Upper lobe of left lung (tissue), 6 donors: ENCODE measurements at regions not wholly inside any gene's neighbourhood (a gene's known extent, or its start where the extent isn't known, plus 50 kb on each side); places are given as distances from the start of the nearest gene placed in this dataset.
"Not testable (repeated sequence)": the region's sequence is repeated elsewhere in the genome, so short reads cannot be mapped to it uniquely, and the experiment has no call there.

Experiments
- ATAC-seq, 2 donors: fragments of 200-7000 bp; cut with Tn5 transposase; one replicate each; pipeline ENCODE4 v1.9.1; 2022; ENCODE audit warnings: mild to moderate bottlenecking in 2 of 2, moderate library complexity in 2 of 2; ENCODE audit not compliant: low FRiP score in 2 of 2
- DNase-seq, 2 donors: peaks; one replicate each; pipeline ENCODE4 v3.0.0-alpha.2; 2019 to 2020
- H3K27ac ChIP-seq, 4 donors: fragments of 200-600 bp; sonication (generic); one replicate each; pipeline ENCODE4 v1.5.1; 2016 to 2019
- H3K27me3 ChIP-seq, 4 donors: fragments of 200-600 bp; sonication (generic); one replicate each; pipeline ENCODE4 v1.5.1; 2017 to 2019
- H3K36me3 ChIP-seq, 4 donors: fragments of 200-600 bp; sonication (generic); one replicate each; pipeline ENCODE4 v1.5.1; 2016 to 2019
- H3K4me1 ChIP-seq, 4 donors: fragments of 200-600 bp; sonication (generic); one replicate each; pipeline ENCODE4 v1.5.1; 2018 to 2019
- H3K4me3 ChIP-seq, 4 donors: fragments of 200-600 bp; sonication (generic); one replicate each; pipeline ENCODE4 v1.5.1; 2017 to 2019; ENCODE audit warnings: mild to moderate bottlenecking in 2 of 4, moderate library complexity in 1 of 4
- H3K9me3 ChIP-seq, 4 donors: fragments of 200-600 bp; sonication (generic); one replicate each; pipeline ENCODE4 v1.5.1; 2018 to 2019
- EP300 ChIP-seq, 4 donors: sonication (generic); formaldehyde crosslinking; IDR thresholded peaks; one replicate each; pipeline ENCODE4 v1.5.1; 2017; ENCODE audit warnings: antibody characterized with exemption in 4 of 4, control low read depth in 2 of 4
- POLR2A ChIP-seq, 4 donors: fragments of 450-650 bp; IDR thresholded peaks; one replicate each; pipeline ENCODE4 v1.5.1; 2016 to 2017; ENCODE audit warnings: antibody characterized with exemption in 4 of 4, mild to moderate bottlenecking in 2 of 4
- POLR2AphosphoS5 ChIP-seq, 2 donors: sonication (generic); formaldehyde crosslinking; IDR thresholded peaks; one replicate each; pipeline ENCODE4 v1.5.1; 2017; ENCODE audit warnings: antibody characterized with exemption in 2 of 2
- WGBS, 2 donors: methylation state at CpG; one replicate each; pipeline ENCODE4 v1.1.5; 2017 to 2018; 5-methylcytosine and 5-hydroxymethylcytosine counted together
- TF ChIP-seq, protein P1 (sequence below), 6 experiments: fragments of 450-650 bp in 4 of 6; fragments of 200-600 bp in 2 of 6; sonication (generic) in 2 of 6; IDR thresholded peaks; one replicate each; pipeline ENCODE4 v1.5.1; 2016 to 2019; ENCODE audit warnings: antibody characterized with exemption in 6 of 6
- donor health status: DM: no; HTN: no; CAD: no; lungs with moderate emphysema.
- donor health status: DM: no; HTN: yes; CAD: no; lungs with severe emphysema.

DNA sequence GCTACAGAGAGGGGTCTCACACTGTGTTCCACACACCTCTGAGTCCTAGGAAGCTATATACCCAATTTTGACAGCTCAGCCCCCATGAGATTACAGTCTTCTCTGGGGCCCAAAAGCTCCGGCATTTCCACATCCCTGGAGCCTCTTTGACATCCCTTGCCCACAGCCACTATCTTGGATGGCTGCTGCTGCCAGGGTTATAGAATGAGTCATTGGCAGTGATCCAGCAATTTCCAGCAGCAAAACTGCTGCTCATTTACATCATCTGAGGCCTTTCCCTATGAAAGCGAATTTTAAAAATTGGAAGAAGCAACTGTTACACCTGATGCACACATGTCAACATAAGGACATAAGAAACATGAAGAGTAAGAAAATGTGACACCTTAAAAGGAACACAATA, 590.7 kb downstream of the MEI4 start:
- DNase-seq (no peak), ATAC-seq (no peak)
- Histone ChIP-seq H3K36me3 (no peaks in the 10 kb centered on the region), H3K4me3 (no peak overlapping the region), H3K9me3 (peaks cover 0 to 9% (median 2%) of the 10 kb centered on the region in 4 donors), H3K27me3 (no peaks in the 10 kb centered on the region), H3K27ac (no peak overlapping the region), H3K4me1 (no peaks in the 10 kb centered on the region)
- TF ChIP-seq POLR2AphosphoS5 (IDR thresholded peaks at IDR 0.05) (no peak), POLR2A (IDR thresholded peaks at IDR 0.05) (no peak), EP300 (IDR thresholded peaks at IDR 0.05) (no peak)
- TF ChIP-seq, protein P1, sequence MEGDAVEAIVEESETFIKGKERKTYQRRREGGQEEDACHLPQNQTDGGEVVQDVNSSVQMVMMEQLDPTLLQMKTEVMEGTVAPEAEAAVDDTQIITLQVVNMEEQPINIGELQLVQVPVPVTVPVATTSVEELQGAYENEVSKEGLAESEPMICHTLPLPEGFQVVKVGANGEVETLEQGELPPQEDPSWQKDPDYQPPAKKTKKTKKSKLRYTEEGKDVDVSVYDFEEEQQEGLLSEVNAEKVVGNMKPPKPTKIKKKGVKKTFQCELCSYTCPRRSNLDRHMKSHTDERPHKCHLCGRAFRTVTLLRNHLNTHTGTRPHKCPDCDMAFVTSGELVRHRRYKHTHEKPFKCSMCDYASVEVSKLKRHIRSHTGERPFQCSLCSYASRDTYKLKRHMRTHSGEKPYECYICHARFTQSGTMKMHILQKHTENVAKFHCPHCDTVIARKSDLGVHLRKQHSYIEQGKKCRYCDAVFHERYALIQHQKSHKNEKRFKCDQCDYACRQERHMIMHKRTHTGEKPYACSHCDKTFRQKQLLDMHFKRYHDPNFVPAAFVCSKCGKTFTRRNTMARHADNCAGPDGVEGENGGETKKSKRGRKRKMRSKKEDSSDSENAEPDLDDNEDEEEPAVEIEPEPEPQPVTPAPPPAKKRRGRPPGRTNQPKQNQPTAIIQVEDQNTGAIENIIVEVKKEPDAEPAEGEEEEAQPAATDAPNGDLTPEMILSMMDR (IDR thresholded peaks at IDR 0.05): no peak
- 92 to 100% methylated on average over 2 of the region's 2 CpGs for WGBS, 2 donors

DNA sequence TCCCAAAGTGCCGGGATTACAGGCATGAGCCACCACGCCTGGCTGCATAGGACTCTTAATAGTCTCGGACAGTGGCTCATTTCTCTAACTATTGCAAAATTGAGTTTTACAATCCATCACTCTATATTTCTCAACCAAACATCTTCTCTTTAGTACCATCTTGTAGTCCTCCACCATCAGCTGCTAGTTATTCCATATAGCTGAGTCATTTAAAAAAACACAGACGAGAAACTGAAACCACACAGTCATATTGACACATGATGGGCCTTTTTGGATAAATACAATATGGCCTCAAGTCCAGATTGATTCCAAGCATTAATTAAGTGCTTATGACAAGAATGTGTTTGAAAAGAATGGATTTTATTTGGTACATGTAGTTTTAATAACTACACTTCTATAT, 599.1 kb downstream of the MEI4 start:
- no peaks in the 10 kb centered on the region for H3K4me1 ChIP-seq
- DNase-seq: no peak
- no peak overlapping the region for H3K27ac ChIP-seq
- no peaks in the 10 kb centered on the region for H3K9me3 ChIP-seq
- no peaks in the 10 kb centered on the region for H3K36me3 ChIP-seq
- no peak overlapping the region for H3K4me3 ChIP-seq
- H3K27me3 ChIP-seq: no peaks in the 10 kb centered on the region
- 89% methylated on average over 4 of the region's 4 CpGs for WGBS, 2 donors
- ATAC-seq: no peak
- no peak for TF ChIP-seq EP300 (IDR thresholded peaks at IDR 0.05)
- TF ChIP-seq POLR2AphosphoS5 (IDR thresholded peaks at IDR 0.05): no peak
- TF ChIP-seq, protein P1 (IDR thresholded peaks at IDR 0.05): no peak
- TF ChIP-seq POLR2A (IDR thresholded peaks at IDR 0.05): no peak

DNA sequence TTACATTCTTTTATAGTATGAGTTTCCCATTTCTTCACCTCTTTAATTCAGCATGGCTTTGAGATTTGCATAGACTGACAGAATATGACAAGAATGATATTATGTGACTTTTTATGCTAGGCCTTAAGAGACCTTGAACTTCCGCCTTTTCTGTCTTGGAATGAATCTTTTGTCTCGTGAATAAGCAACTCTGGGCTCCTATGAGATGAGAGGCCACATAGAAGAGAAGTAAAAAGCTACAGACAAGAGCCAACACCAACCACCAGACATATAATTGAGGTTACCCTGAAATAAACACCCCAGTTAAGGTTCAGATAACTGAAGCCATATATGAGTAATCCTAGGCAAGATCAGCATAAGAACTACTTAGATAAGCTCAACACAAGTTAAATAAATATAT, 600.8 kb downstream of the MEI4 start:
- no peak for DNase-seq
- Histone ChIP-seq H3K4me1 (no peaks in the 10 kb centered on the region), H3K9me3 (no peaks in the 10 kb centered on the region), H3K27me3 (no peaks in the 10 kb centered on the region), H3K27ac (no peak overlapping the region), H3K4me3 (no peak overlapping the region), H3K36me3 (no peaks in the 10 kb centered on the region)
- TF ChIP-seq POLR2A (IDR thresholded peaks at IDR 0.05): no peak
- TF ChIP-seq, protein P1 (IDR thresholded peaks at IDR 0.05): no peak
- TF ChIP-seq POLR2AphosphoS5 (IDR thresholded peaks at IDR 0.05): no peak
- TF ChIP-seq EP300 (IDR thresholded peaks at IDR 0.05): no peak
- ATAC-seq: no peak
- WGBS, 2 donors: 60 to 66% methylated on average over 2 of the region's 2 CpGs

DNA sequence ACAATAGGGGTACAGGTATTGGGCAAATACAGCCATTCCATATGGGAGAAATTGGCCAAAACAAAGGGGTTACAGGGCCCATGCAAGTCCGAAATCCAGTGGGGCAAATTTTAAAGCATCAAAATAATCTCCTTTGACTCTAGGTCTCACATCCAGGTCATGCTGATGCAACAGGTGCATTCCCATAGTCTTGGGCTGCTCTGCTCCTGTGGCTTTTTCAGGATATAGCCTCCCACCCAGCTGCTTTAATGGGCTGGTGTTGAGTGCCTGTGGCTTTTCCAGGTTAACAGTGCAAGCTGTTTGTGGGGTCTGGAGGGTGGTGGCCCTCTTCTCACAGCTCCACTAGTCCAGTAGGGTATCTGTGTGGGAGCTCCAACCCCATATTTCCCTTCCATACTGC, 607.1 kb downstream of the MEI4 start:
- no peaks in the 10 kb centered on the region for H3K36me3 ChIP-seq
- H3K9me3 ChIP-seq: peaks cover 0 to 5% (median 0%) of the 10 kb centered on the region in 4 donors
- no peak overlapping the region for H3K4me3 ChIP-seq
- ATAC-seq: no peak
- no peaks in the 10 kb centered on the region for H3K27me3 ChIP-seq
- WGBS, 2 donors: 80 to 89% methylated on average over 1 of the region's 1 CpG
- no peaks in the 10 kb centered on the region for H3K4me1 ChIP-seq
- TF ChIP-seq POLR2A (IDR thresholded peaks at IDR 0.05): no peak
- no peak for TF ChIP-seq EP300 (IDR thresholded peaks at IDR 0.05)
- no peak for TF ChIP-seq POLR2AphosphoS5 (IDR thresholded peaks at IDR 0.05)
- TF ChIP-seq, protein P1 (IDR thresholded peaks at IDR 0.05): no peak
- H3K27ac ChIP-seq: no peak overlapping the region
- DNase-seq: no peak

DNA sequence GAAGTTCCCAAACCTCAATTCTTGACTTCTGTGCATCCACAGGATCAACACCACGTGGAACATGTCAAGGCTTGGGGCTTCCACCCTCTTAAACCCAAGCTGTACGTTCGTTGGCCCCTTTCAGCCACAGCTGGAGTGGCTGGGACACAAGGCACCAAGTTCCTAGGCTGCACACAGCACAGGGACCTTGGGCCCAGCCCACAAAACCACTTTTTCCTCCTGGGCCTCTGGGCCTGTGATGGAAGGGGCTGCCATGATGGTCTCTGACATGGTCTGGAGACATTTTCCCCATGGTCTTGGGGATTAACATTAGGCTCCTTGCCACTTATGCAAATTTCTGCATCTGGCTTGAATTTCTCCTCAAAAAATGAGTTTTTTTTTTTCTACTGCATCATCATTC, 606.9 kb upstream of the IRAK1BP1 start:
- ATAC-seq, H3K4me1 ChIP-seq, H3K36me3 ChIP-seq, H3K27ac ChIP-seq, H3K9me3 ChIP-seq, H3K27me3 ChIP-seq, DNase-seq, H3K4me3 ChIP-seq: not testable (repeated sequence)
- WGBS, 2 donors: 52 to 65% methylated on average over 3 of the region's 3 CpGs
